Skeletal muscle satellite cell (primary cell): ENCODE measurements at regions not wholly inside any gene's neighbourhood (a gene's known extent, or its start where the extent isn't known, plus 50 kb on each side); places are given as distances from the start of the nearest gene placed in this dataset.

Experiments
- H3K27me3 ChIP-seq: 2 replicates; pipeline ENCODE4 v1.7.0; 2013; ENCODE audit warnings: low read length; ENCODE audit not compliant: control insufficient read depth, insufficient read depth
- H3K36me3 ChIP-seq: 2 replicates; pipeline ENCODE4 v1.7.0; 2013; ENCODE audit warnings: mild to moderate bottlenecking, control low read depth, low read length; ENCODE audit not compliant: insufficient read depth
- H3K4me1 ChIP-seq: 2 replicates; pipeline ENCODE4 v1.7.0; 2013; ENCODE audit warnings: low read length; ENCODE audit not compliant: control insufficient read depth, insufficient read depth
- H3K4me2 ChIP-seq: 2 replicates; pipeline ENCODE4 v1.7.0; 2013; ENCODE audit warnings: mild to moderate bottlenecking, low read length
- H3K4me3 ChIP-seq: 2 replicates; pipeline ENCODE4 v1.7.0; 2013; ENCODE audit warnings: low read length
- H3K9ac ChIP-seq: 2 replicates; pipeline ENCODE4 v1.7.0; 2013; ENCODE audit warnings: mild to moderate bottlenecking, low read depth, low read length, moderate library complexity
- H3K9me3 ChIP-seq: replicated peaks from 2 replicates; pipeline ENCODE4 v1.7.0; 2013; ENCODE audit warnings: mild to moderate bottlenecking, control low read depth, low read length

GRCh38 chr2:225184948-225185347 lies 142.7 kb upstream of the DOCK10 start:
- H3K9ac ChIP-seq, result no peak overlapping the region
- no peaks in the 10 kb centered on the region for H3K36me3 ChIP-seq
- H3K27me3 ChIP-seq, result no peaks in the 10 kb centered on the region
- no peaks in the 10 kb centered on the region for H3K4me1 ChIP-seq
- no peaks in the 10 kb centered on the region for H3K9me3 ChIP-seq
- no peak overlapping the region for H3K4me3 ChIP-seq
- H3K4me2 ChIP-seq, result no peak overlapping the region

- Histone ChIP-seq H3K4me2 (no peak overlapping the region), H3K9ac (no peak overlapping the region), H3K36me3 (no peaks in the 10 kb centered on the region), H3K9me3 (no peaks in the 10 kb centered on the region), H3K4me3 (no peak overlapping the region), H3K27me3 (no peaks in the 10 kb centered on the region), H3K4me1 (no peaks in the 10 kb centered on the region)
These were observed 139.9 kb upstream of the DOCK10 start for GRCh38 chr2:225182126-225182525.

- H3K4me3 ChIP-seq, result no peak overlapping the region
- H3K4me1 ChIP-seq, result no peaks in the 10 kb centered on the region
- no peak overlapping the region for H3K4me2 ChIP-seq
- no peaks in the 10 kb centered on the region for H3K9me3 ChIP-seq
- H3K36me3 ChIP-seq, result no peaks in the 10 kb centered on the region
- H3K27me3 ChIP-seq, result no peaks in the 10 kb centered on the region
- H3K9ac ChIP-seq, result no peak overlapping the region
These were observed 134.8 kb upstream of the DOCK10 start for GRCh38 chr2:225177098-225177497.

GRCh38 chr2:225173909-225174308 lies 131.6 kb upstream of the DOCK10 start:
- Histone ChIP-seq H3K27me3 (no peaks in the 10 kb centered on the region), H3K36me3 (no peaks in the 10 kb centered on the region), H3K9me3 (no peaks in the 10 kb centered on the region), H3K9ac (no peak overlapping the region), H3K4me2 (no peak overlapping the region), H3K4me3 (no peak overlapping the region), H3K4me1 (no peaks in the 10 kb centered on the region)

GRCh38 chr2:225171350-225171749 lies 129.1 kb upstream of the DOCK10 start:
- Histone ChIP-seq H3K4me3 (no peak overlapping the region), H3K27me3 (no peaks in the 10 kb centered on the region), H3K4me2 (no peak overlapping the region), H3K9me3 (no peaks in the 10 kb centered on the region), H3K36me3 (no peaks in the 10 kb centered on the region), H3K9ac (no peak overlapping the region), H3K4me1 (no peaks in the 10 kb centered on the region)

- no peak overlapping the region for H3K9ac ChIP-seq
- no peaks in the 10 kb centered on the region for H3K9me3 ChIP-seq
- no peaks in the 10 kb centered on the region for H3K4me1 ChIP-seq
- H3K27me3 ChIP-seq, result no peaks in the 10 kb centered on the region
- H3K36me3 ChIP-seq, result no peaks in the 10 kb centered on the region
- H3K4me3 ChIP-seq, result no peak overlapping the region
- H3K4me2 ChIP-seq, result no peak overlapping the region
These were observed 127.9 kb upstream of the DOCK10 start for GRCh38 chr2:225170162-225170561.

- no peaks in the 10 kb centered on the region for H3K9me3 ChIP-seq
- H3K9ac ChIP-seq, result no peak overlapping the region
- no peak overlapping the region for H3K4me2 ChIP-seq
- H3K27me3 ChIP-seq, result no peaks in the 10 kb centered on the region
- peaks cover 6% of the 10 kb centered on the region for H3K4me1 ChIP-seq
- H3K36me3 ChIP-seq, result no peaks in the 10 kb centered on the region
- H3K4me3 ChIP-seq, result no peak overlapping the region
These were observed 127.1 kb upstream of the DOCK10 start for GRCh38 chr2:225169396-225169795.

GRCh38 chr2:225165052-225165451 lies 122.8 kb upstream of the DOCK10 start:
- H3K36me3 ChIP-seq, result no peaks in the 10 kb centered on the region
- H3K4me3 ChIP-seq, result peak overlapping the region; percentile 30
- H3K4me1 ChIP-seq, result peaks cover 9% of the 10 kb centered on the region
- peak overlapping the region; percentile 50 for H3K4me2 ChIP-seq
- H3K9me3 ChIP-seq, result no peaks in the 10 kb centered on the region
- H3K9ac ChIP-seq, result no peak overlapping the region
- no peaks in the 10 kb centered on the region for H3K27me3 ChIP-seq

GRCh38 chr2:225164401-225165050 lies 122.3 kb upstream of the DOCK10 start:
- H3K9ac ChIP-seq, result no peak overlapping the region
- peak overlapping the region; percentile 30 for H3K4me3 ChIP-seq
- H3K4me1 ChIP-seq, result peaks cover 9% of the 10 kb centered on the region
- peak overlapping the region; percentile 50 for H3K4me2 ChIP-seq
- H3K9me3 ChIP-seq, result no peaks in the 10 kb centered on the region
- no peaks in the 10 kb centered on the region for H3K27me3 ChIP-seq
- H3K36me3 ChIP-seq, result no peaks in the 10 kb centered on the region

- Histone ChIP-seq H3K4me2 (no peak overlapping the region), H3K4me1 (no peaks in the 10 kb centered on the region), H3K9ac (no peak overlapping the region), H3K36me3 (no peaks in the 10 kb centered on the region), H3K27me3 (no peaks in the 10 kb centered on the region), H3K4me3 (no peak overlapping the region), H3K9me3 (no peaks in the 10 kb centered on the region)
These were observed 116.1 kb upstream of the DOCK10 start for GRCh38 chr2:225158360-225158759.

- H3K36me3 ChIP-seq, result no peaks in the 10 kb centered on the region
- no peaks in the 10 kb centered on the region for H3K4me1 ChIP-seq
- H3K9me3 ChIP-seq, result no peaks in the 10 kb centered on the region
- no peaks in the 10 kb centered on the region for H3K27me3 ChIP-seq
- H3K9ac ChIP-seq, result no peak overlapping the region
- no peak overlapping the region for H3K4me3 ChIP-seq
- H3K4me2 ChIP-seq, result no peak overlapping the region
These were observed 114.7 kb upstream of the DOCK10 start for GRCh38 chr2:225156853-225157451.

- no peak overlapping the region for H3K4me2 ChIP-seq
- H3K9me3 ChIP-seq, result no peaks in the 10 kb centered on the region
- H3K4me3 ChIP-seq, result no peak overlapping the region
- H3K27me3 ChIP-seq, result no peaks in the 10 kb centered on the region
- no peak overlapping the region for H3K9ac ChIP-seq
- no peaks in the 10 kb centered on the region for H3K4me1 ChIP-seq
- no peaks in the 10 kb centered on the region for H3K36me3 ChIP-seq
These were observed 98.5 kb upstream of the DOCK10 start for GRCh38 chr2:225140723-225141122.
